Endothelial cell of umbilical vein (primary cell): ENCODE measurements at regions not wholly inside any gene's neighbourhood (a gene's known extent, or its start where the extent isn't known, plus 50 kb on each side); places are given as distances from the start of the nearest gene placed in this dataset.

Source experiments
- BruUV-seq: library from RNA; stranded (reverse); fragments of 400-500 nt; replicated peaks from 2 replicates; lab custom pipeline; 2021; lab: Mats Ljungman, UMichigan
- CTCF ChIA-PET: fragments of 300-600, 350-600 bp; sonication (Branson Sonifier 250); formaldehyde crosslinking; loops from one replicate; lab custom pipeline; 2021; ENCODE audit warnings: antibody characterized with exemption, inconsistent platforms; lab: Charles Lee
- POLR2A ChIA-PET: fragments of 300-600, 350-600 bp; sonication (Branson Sonifier 250); formaldehyde crosslinking; loops from one replicate; lab custom pipeline; 2021; ENCODE audit warnings: antibody characterized with exemption, inconsistent platforms; lab: Charles Lee
- DNase-seq: peaks from one replicate; pipeline ENCODE4 v3.0.0-alpha.2; 2011; ENCODE audit warnings: low read depth, low spot score
- FAIRE-seq: peaks from 2 replicates; lab custom pipeline; 2011; peaks lifted over from hg19 to GRCh38; lab: Jason Lieb, UNC
- H2AFZ ChIP-seq: 2 replicates; pipeline ENCODE4 v1.6.0; 2012; ENCODE audit warnings: low read depth, low read length, control low read depth, inconsistent platforms
- H3K27ac ChIP-seq: 2 replicates; pipeline ENCODE4 v1.5.1; 2011; ENCODE audit warnings: low read depth, mild to moderate bottlenecking, control low read depth, low read length, moderate library complexity; ENCODE audit not compliant: insufficient read depth
- H3K27me3 ChIP-seq, 2 experiments: 2 replicates each; pipeline versions ENCODE4 v1.6.0 to v1.6.1; 2011; ENCODE audit warnings: low read length in 2 of 2, mixed read lengths in 1 of 2; ENCODE audit not compliant: control insufficient read depth in 2 of 2, insufficient read depth in 2 of 2
- H3K36me3 ChIP-seq, 2 experiments: 2 replicates in 1 of 2; 3 replicates in 1 of 2; pipeline ENCODE4 v1.5.1; 2011; ENCODE audit warnings: low read length in 2 of 2, mild to moderate bottlenecking in 1 of 2, moderate library complexity in 1 of 2; ENCODE audit not compliant: control insufficient read depth in 2 of 2, insufficient read depth in 2 of 2; ENCODE audit errors: extremely low read depth in 1 of 2
- H3K4me1 ChIP-seq: 3 replicates; pipeline ENCODE4 v1.5.1; 2011; ENCODE audit warnings: mild to moderate bottlenecking, low read length; ENCODE audit not compliant: control insufficient read depth, insufficient read depth; ENCODE audit errors: extremely low read depth
- H3K4me2 ChIP-seq: 2 replicates; pipeline ENCODE4 v1.6.1; 2011; ENCODE audit warnings: low read length, control low read depth, mixed read lengths; ENCODE audit not compliant: insufficient read depth
- H3K4me3 ChIP-seq, 3 experiments: fragments of 200-600 bp in 1 of 3; sonication (generic), shearing (Covaris generic) in 1 of 3; replicated peaks in 1 of 3; 2 replicates each; pipeline ENCODE4 v1.5.1; 2011 to 2016; ENCODE audit warnings: control low read depth in 3 of 3, low read length in 3 of 3, mild to moderate bottlenecking in 2 of 3, inconsistent platforms in 1 of 3, low read depth in 1 of 3, moderate library complexity in 1 of 3; ENCODE audit not compliant: insufficient read depth in 1 of 3
- H3K79me2 ChIP-seq: 2 replicates; pipeline ENCODE4 v1.6.0; 2012; ENCODE audit warnings: low read length, inconsistent platforms; ENCODE audit not compliant: control insufficient read depth, insufficient read depth
- H3K9ac ChIP-seq: replicated peaks from 2 replicates; pipeline ENCODE3; 2011; ENCODE audit warnings: low read length, control low read depth; ENCODE audit not compliant: insufficient read depth; ENCODE audit errors: extremely low read depth
- H3K9me1 ChIP-seq: replicated peaks from 3 replicates; pipeline ENCODE4 v1.6.0; 2011; ENCODE audit warnings: mild to moderate bottlenecking, low read length; ENCODE audit not compliant: control insufficient read depth, insufficient read depth; ENCODE audit errors: extremely low read depth
- H3K9me3 ChIP-seq: replicated peaks from 2 replicates; pipeline ENCODE4 v1.5.1; 2012; ENCODE audit warnings: low read length, inconsistent platforms; ENCODE audit not compliant: control insufficient read depth, insufficient read depth
- H4K20me1 ChIP-seq: replicated peaks from 2 replicates; pipeline ENCODE3; 2011; ENCODE audit warnings: mild to moderate bottlenecking, low read length; ENCODE audit not compliant: control insufficient read depth, insufficient read depth; ENCODE audit errors: extremely low read depth
- EZH2 ChIP-seq: IDR thresholded peaks from 2 replicates; pipeline ENCODE4 v1.6.1; 2012; ENCODE audit warnings: borderline replicate concordance, low read depth, mild to moderate bottlenecking, moderate library complexity, low read length, inconsistent platforms; ENCODE audit not compliant: severe bottlenecking
- FOS ChIP-seq: IDR thresholded peaks from 2 replicates; pipeline ENCODE4 v1.6.1; 2011; ENCODE audit warnings: mild to moderate bottlenecking, low read length, moderate library complexity, borderline replicate concordance; ENCODE audit not compliant: insufficient read depth
- GATA2 ChIP-seq: IDR thresholded peaks from 2 replicates; pipeline ENCODE4 v1.7.0; 2011; ENCODE audit warnings: low read depth, mild to moderate bottlenecking, moderate library complexity, mixed read lengths, low read length; ENCODE audit not compliant: insufficient read length, insufficient read depth
- JUN ChIP-seq: IDR thresholded peaks from 2 replicates; pipeline ENCODE4 v1.6.1; 2011; ENCODE audit warnings: borderline replicate concordance, low read depth; ENCODE audit not compliant: insufficient read length, insufficient read depth
- MYC ChIP-seq: IDR thresholded peaks from one replicate; pipeline ENCODE4 v1.6.1; 2011; ENCODE audit warnings: mild to moderate bottlenecking, low read depth, low read length
- POLR2A ChIP-seq: IDR thresholded peaks from 2 replicates; pipeline ENCODE4 v1.6.1; 2012; ENCODE audit warnings: low read depth, mild to moderate bottlenecking, control low read depth, low read length
- POLR2AphosphoS5 ChIP-seq: IDR thresholded peaks from 2 replicates; pipeline ENCODE4 v1.6.1; 2012; ENCODE audit warnings: low read depth, mild to moderate bottlenecking, control low read depth, low read length, moderate library complexity; ENCODE audit not compliant: insufficient read depth
- dilution Hi-C: fragments of 300-500 bp; cut with MboI; formaldehyde crosslinking; loops from one replicate; pipeline ENCODE4 v1.15.0; 2019; ENCODE audit warnings: low sequenced_read_pairs; ENCODE audit not compliant: extremely low pct_ligation_motif_present
- intact Hi-C: fragments of 100-400 bp; cut with micrococcal nuclease; formaldehyde crosslinking; loops from one replicate; pipeline ENCODE4 v1.10.0; 2022
- TF ChIP-seq, protein P1 (sequence below): IDR thresholded peaks from 2 replicates; pipeline ENCODE4 v1.6.1; 2011; ENCODE audit not compliant: insufficient read depth, insufficient read length
- TF ChIP-seq, protein P2 (sequence below), 2 donors: IDR thresholded peaks; 1 replicate in 1 of 2; 2 replicates in 1 of 2; pipeline ENCODE4 v1.5.1; 2011; ENCODE audit warnings: low read length in 2 of 2, mild to moderate bottlenecking in 2 of 2, moderate library complexity in 2 of 2, control low read depth in 1 of 2, inconsistent platforms in 1 of 2, low read depth in 1 of 2; ENCODE audit not compliant: insufficient read depth in 1 of 2; ENCODE audit errors: extremely low read depth in 1 of 2

DNA sequence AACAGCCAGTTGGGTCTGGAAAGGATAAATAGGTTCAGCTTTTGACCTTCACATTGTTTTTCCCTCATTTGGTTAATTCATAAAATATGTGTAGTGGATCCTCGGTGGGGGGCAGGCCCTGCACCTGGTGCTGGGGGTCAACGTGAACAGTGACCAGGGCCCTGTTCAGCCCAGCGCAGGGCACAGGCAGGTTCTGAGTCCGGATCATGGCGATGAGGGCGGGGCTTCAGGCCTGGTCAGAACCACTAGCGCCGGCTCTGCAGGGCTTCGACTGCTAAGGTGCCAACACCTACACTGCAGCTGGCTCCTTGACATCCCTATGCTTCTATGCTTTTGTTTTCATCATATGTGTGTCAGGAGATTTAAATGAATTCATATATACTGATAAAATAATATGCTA lies 177.7 kb downstream of the CXCL12 start:
- Histone ChIP-seq H3K27me3 (no peaks in the 10 kb centered on the region), H3K4me2 (no peak overlapping the region), H3K27ac (no peak overlapping the region), H3K9me3 (no peaks in the 10 kb centered on the region), H2AFZ (no peak overlapping the region), H3K9ac (no peak overlapping the region), H3K9me1 (no peaks in the 10 kb centered on the region), H4K20me1 (no peaks in the 10 kb centered on the region), H3K4me3 (no peak overlapping the region), H3K36me3 (no peaks in the 10 kb centered on the region), H3K79me2 (no peaks in the 10 kb centered on the region), H3K4me1 (no peaks in the 10 kb centered on the region)
- BruUV-seq, result no TSS peak
- TF ChIP-seq MYC (no peak), FOS (no peak), POLR2AphosphoS5 (no peak), POLR2A (no peak), EZH2 (no peak), GATA2 (no peak), JUN (no peak)
- TF ChIP-seq, protein P1, sequence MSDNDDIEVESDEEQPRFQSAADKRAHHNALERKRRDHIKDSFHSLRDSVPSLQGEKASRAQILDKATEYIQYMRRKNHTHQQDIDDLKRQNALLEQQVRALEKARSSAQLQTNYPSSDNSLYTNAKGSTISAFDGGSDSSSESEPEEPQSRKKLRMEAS, result no peak
- TF ChIP-seq, protein P2, sequence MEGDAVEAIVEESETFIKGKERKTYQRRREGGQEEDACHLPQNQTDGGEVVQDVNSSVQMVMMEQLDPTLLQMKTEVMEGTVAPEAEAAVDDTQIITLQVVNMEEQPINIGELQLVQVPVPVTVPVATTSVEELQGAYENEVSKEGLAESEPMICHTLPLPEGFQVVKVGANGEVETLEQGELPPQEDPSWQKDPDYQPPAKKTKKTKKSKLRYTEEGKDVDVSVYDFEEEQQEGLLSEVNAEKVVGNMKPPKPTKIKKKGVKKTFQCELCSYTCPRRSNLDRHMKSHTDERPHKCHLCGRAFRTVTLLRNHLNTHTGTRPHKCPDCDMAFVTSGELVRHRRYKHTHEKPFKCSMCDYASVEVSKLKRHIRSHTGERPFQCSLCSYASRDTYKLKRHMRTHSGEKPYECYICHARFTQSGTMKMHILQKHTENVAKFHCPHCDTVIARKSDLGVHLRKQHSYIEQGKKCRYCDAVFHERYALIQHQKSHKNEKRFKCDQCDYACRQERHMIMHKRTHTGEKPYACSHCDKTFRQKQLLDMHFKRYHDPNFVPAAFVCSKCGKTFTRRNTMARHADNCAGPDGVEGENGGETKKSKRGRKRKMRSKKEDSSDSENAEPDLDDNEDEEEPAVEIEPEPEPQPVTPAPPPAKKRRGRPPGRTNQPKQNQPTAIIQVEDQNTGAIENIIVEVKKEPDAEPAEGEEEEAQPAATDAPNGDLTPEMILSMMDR (IDR thresholded peaks at IDR 0.05; ENCODE audit: extremely low read depth in 1 of 2, insufficient read depth in 1 of 2, low read depth in 1 of 2, low read length in 2 of 2), result no peak
- ChIA-PET CTCF (no interaction called here), POLR2A (no interaction called here)
- intact Hi-C loops, result no loop called here
- dilution Hi-C loops, result no loop called here
- FAIRE-seq (no peak), DNase-seq (no peak)
